ENCODE measurements at regions not wholly inside any gene's neighbourhood (a gene's known extent, or its start where the extent isn't known, plus 50 kb on each side); places are given as distances from the start of the nearest gene placed in this dataset.

GRCh38 chr3:193897731-193898180 lies 238.2 kb upstream of the HES1 start:
- peaks cover 0 to 5% of the 10 kb centered on the region in 2 experiments; a peak in 1 of 4 replicates for H3K9me3 ChIP-seq (ENCODE audit: insufficient read depth in 2 of 2, low read depth in 1 of 2, low read length in 1 of 2)
- POLR2A ChIA-PET (ENCODE audit: partially characterized antibody) = no interaction called here
- no peak for DNase-seq (ENCODE audit: low read depth in 1 of 2, low spot score in 2 of 2)
- peaks cover 0 to under 1% (median 0%) of the 10 kb centered on the region in 4 experiments; a peak in 1 of 7 replicates for H3K27me3 ChIP-seq (replicated peaks in 1 of 4; ENCODE audit: control insufficient read depth in 3 of 4, extremely low read depth in 1 of 4, insufficient read depth in 3 of 4, low read length in 3 of 4)
- H3K18ac ChIP-seq (ENCODE audit: extremely low read depth, low read length) = no peak overlapping the region; the same call in 1 of the 2 replicates
- H3K9ac ChIP-seq (replicated peaks in 1 of 4; ENCODE audit: extremely low read depth in 1 of 4, low read depth in 3 of 4, low read length in 3 of 4) = no peak overlapping the region
- no peak overlapping the region; the same call in 1 of the 2 replicates for H2BK5ac ChIP-seq (ENCODE audit: low read depth, low read length)
- CTCF ChIA-PET (ENCODE audit: partially characterized antibody) = interaction anchor here (0.7 to 1.7 kb wide), 4 partner anchors 63 to 418 kb away, joined by 3 to 7 read pairs (median 4); no protein-coding TSS in a partner anchor
- H3K79me1 ChIP-seq (ENCODE audit: low read depth, low read length) = no peaks in the 10 kb centered on the region
- H3K79me2 ChIP-seq (ENCODE audit: control insufficient read depth in 1 of 2, insufficient read depth in 2 of 2, low read length in 2 of 2) = no peaks in the 10 kb centered on the region
- H3K4me2 ChIP-seq (ENCODE audit: insufficient read depth in 1 of 2, low read depth in 2 of 2, low read length in 2 of 2) = no peak overlapping the region
- no peak overlapping the region for H2BK12ac ChIP-seq (ENCODE audit: low read depth, low read length)
- H2AFZ ChIP-seq (ENCODE audit: low read length) = no peak overlapping the region
- H3K23ac ChIP-seq (ENCODE audit: insufficient read length) = no peak overlapping the region
- H3K4ac ChIP-seq (replicated peaks; ENCODE audit: insufficient read length, low read depth, low read length) = no peak overlapping the region
- H4K20me1 ChIP-seq (replicated peaks in 1 of 2; ENCODE audit: control insufficient read depth in 1 of 2, insufficient read depth in 2 of 2, low read length in 2 of 2) = no peaks in the 10 kb centered on the region
- H3K27ac ChIP-seq (ENCODE audit: low read depth, low read length) = no peak overlapping the region
- H4K8ac ChIP-seq (ENCODE audit: extremely low read depth, insufficient read depth, low read length) = no peak overlapping the region
- H2BK15ac ChIP-seq (ENCODE audit: low read length) = 0 out of 2 replicates have a peak overlapping the region, but pooled peaks have one; percentile 12
- FAIRE-seq = no peak
- H3K4me3 ChIP-seq (ENCODE audit: extremely low read depth in 1 of 4, insufficient read depth in 2 of 4, low read depth in 3 of 4, low read length in 4 of 4) = no peak overlapping the region
- peaks cover 0 to 13% (median 7%) of the 10 kb centered on the region in 4 experiments; a peak in 5 of 7 replicates for H3K4me1 ChIP-seq (replicated peaks in 1 of 4; ENCODE audit: control insufficient read depth in 3 of 4, insufficient read depth in 4 of 4, low read length in 3 of 4)
- no peak overlapping the region for H2BK120ac ChIP-seq (replicated peaks; ENCODE audit: low read depth, low read length)
- H2BK20ac ChIP-seq (ENCODE audit: low read length) = 0 out of 2 replicates have a peak overlapping the region, but pooled peaks have one; percentile 35
- H4K5ac ChIP-seq (ENCODE audit: insufficient read length, low read depth, low read length) = no peak overlapping the region
- H3K23me2 ChIP-seq (ENCODE audit: low read depth, low read length) = no peaks in the 10 kb centered on the region
- 86% methylated on average over 10 of the region's 10 CpGs; no CpG with 5 or more reads in 1 of the 2 experiments for WGBS, 2 experiments (ENCODE audit: extremely low coverage in 1 of 2, insufficient coverage in 1 of 2, insufficient read length in 1 of 2, insufficient replicate concordance in 2 of 2, low coverage in 1 of 2, low lambda C conversion rate in 2 of 2, missing lambda C conversion rate in 1 of 2)
- no peak overlapping the region for H3K14ac ChIP-seq (ENCODE audit: insufficient read length)
- H3K36me3 ChIP-seq (ENCODE audit: control insufficient read depth in 2 of 4, insufficient read depth in 4 of 4, low read length in 3 of 4) = no peaks in the 10 kb centered on the region
- H3K56ac ChIP-seq (replicated peaks; ENCODE audit: insufficient read length, low read depth, low read length) = no peak overlapping the region
- no peak overlapping the region for H4K91ac ChIP-seq (replicated peaks; ENCODE audit: insufficient read length, low read length)
- no peak overlapping the region for H2AK5ac ChIP-seq (ENCODE audit: low read depth, low read length)
- TF ChIP-seq RXRA (IDR thresholded peaks at IDR 0.05; ENCODE audit: insufficient read depth, low read depth, low read length) = no peak
- no peak for TF ChIP-seq ZNF274 (IDR thresholded peaks at IDR 0.05; ENCODE audit: borderline replicate concordance, extremely low read depth, low read length)
- no peak for TF ChIP-seq POLR2AphosphoS5 (IDR thresholded peaks at IDR 0.05; ENCODE audit: low read depth, low read length)

Data from H1 (cell line).